Coronary artery (tissue), 2 donors: ENCODE measurements at regions not wholly inside any gene's neighbourhood (a gene's known extent, or its start where the extent isn't known, plus 50 kb on each side); places are given as distances from the start of the nearest gene placed in this dataset.
"Not testable (repeated sequence)": the region's sequence is repeated elsewhere in the genome, so short reads cannot be mapped to it uniquely, and the experiment has no call there.

ENCODE experiments used
- DNase-seq: peaks from one replicate; pipeline ENCODE4 v3.0.0-alpha.2; 2017; ENCODE audit warnings: low spot score
- H3K27ac ChIP-seq, 2 donors: fragments of 200-600 bp; sonication (generic); one replicate each; pipeline ENCODE4 v1.5.1; 2016 to 2019
- H3K4me3 ChIP-seq: fragments of 200-600 bp; sonication (generic); 2 replicates; pipeline ENCODE4 v1.5.1; 2016; ENCODE audit warnings: mild to moderate bottlenecking, moderate library complexity
- TF ChIP-seq, protein P1 (sequence below): fragments of 200-600 bp; sonication (generic); IDR thresholded peaks from one replicate; pipeline ENCODE4 v1.5.1; 2019; ENCODE audit warnings: antibody characterized with exemption

DNA sequence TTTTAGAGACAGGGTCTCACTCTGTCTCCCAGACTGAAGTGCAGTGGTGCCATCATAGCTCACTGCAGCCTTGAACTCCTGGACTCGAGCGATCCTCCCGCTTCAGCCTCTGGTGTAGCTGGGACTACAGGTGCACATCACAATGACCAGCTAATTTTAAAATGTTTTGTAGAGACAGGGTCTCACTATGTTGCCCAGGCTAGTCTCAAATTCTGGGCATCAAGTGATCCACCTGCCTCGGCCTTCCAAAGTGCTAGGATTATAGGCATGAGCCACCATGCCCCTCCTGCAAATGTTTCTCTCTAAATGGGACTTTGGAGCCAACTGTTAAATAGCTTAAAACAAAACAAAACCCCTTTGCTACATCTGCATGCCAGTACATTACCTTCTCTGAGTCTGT lies 82.2 kb upstream of the BRD7 start:
- no peak overlapping the region for H3K4me3 ChIP-seq
- TF ChIP-seq, protein P1, sequence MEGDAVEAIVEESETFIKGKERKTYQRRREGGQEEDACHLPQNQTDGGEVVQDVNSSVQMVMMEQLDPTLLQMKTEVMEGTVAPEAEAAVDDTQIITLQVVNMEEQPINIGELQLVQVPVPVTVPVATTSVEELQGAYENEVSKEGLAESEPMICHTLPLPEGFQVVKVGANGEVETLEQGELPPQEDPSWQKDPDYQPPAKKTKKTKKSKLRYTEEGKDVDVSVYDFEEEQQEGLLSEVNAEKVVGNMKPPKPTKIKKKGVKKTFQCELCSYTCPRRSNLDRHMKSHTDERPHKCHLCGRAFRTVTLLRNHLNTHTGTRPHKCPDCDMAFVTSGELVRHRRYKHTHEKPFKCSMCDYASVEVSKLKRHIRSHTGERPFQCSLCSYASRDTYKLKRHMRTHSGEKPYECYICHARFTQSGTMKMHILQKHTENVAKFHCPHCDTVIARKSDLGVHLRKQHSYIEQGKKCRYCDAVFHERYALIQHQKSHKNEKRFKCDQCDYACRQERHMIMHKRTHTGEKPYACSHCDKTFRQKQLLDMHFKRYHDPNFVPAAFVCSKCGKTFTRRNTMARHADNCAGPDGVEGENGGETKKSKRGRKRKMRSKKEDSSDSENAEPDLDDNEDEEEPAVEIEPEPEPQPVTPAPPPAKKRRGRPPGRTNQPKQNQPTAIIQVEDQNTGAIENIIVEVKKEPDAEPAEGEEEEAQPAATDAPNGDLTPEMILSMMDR: no peak
- no peak overlapping the region for H3K27ac ChIP-seq
- DNase-seq: no peak

DNA sequence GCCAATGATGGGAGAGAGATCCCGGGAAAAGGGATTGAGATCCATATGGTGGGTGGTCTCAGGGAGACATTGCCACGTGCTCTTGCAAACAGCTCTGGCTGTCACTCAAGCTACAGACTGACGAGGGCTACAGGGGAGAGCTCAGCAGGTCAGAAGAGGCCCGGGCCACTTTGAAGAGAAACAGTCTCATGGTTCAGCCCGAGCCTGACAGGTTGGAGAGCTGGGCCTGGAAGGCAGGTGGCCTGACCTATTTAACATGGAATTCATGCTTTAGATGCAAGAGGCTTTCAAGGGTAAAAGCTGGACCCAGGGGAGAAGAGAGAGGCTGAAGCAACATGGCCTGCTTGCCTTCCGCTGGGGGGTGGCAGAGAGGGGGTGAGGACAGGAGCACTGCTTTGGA lies 81.0 kb upstream of the BRD7 start:
- TF ChIP-seq, protein P1: no peak
- no peak overlapping the region for H3K27ac ChIP-seq
- no peak for DNase-seq
- H3K4me3 ChIP-seq: no peak overlapping the region

DNA sequence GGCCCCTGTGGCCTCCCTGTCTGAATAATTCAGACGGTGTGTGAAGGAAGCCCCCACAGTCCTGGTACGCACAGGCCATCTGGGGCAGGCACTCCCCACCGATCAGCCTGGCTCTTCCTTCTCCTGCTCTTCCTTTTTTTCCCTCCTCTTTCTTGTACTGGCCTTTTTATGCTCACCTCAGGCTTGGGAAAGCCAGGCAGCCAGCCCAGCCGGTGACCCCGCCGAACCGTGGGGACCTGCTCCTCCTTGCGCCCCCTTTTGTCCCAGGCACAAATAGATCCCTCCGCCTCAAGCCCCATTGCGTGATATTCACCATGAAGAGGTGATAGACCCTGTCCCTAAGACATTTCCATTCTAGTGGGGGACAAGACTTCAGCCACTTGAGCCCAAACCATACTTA lies 80.2 kb upstream of the BRD7 start:
- H3K4me3 ChIP-seq: no peak overlapping the region
- TF ChIP-seq, protein P1: no peak
- no peak overlapping the region for H3K27ac ChIP-seq
- DNase-seq: no peak

DNA sequence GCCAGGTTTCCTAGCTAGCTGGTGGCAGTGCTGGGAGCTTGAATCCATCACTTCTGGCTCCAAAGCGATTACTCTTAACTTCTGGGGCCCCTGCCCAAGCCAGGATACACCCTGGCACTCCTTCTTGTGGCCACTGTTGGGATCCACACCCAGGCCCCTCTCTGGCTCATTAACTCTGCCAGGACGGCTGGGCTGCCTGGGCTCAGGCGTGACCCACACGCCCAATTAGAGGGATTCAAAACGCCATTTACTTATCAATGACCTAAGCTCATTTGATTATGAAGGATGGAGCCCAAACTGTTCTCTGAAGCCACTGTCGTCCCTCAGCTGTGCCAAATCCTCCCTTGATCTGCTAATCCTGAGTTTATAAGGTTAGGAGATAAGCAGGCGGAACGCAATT lies 79.7 kb upstream of the BRD7 start:
- TF ChIP-seq, protein P1: no peak
- DNase-seq: no peak
- H3K27ac ChIP-seq: no peak overlapping the region

DNA sequence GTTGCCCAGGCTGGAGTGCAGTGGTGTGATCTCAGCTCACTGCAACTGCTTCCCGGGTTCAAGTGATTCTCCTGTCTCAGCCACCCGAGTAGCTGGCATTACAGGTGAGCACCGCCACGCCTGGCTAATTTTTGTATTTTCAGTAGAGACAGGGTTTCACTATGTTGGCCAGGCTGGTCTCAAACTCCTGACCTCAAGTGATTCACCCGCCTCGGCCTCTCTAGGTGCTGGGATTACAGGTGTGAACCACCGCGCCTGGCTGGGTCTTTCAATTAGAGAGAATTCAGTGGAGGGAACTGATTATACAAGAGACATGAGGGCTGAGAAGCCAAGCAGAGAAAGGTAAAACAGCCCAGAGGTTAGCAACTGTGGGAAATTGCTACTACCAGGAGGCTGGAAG lies 78.6 kb upstream of the BRD7 start:
- not testable (repeated sequence) for H3K27ac ChIP-seq, DNase-seq, H3K4me3 ChIP-seq

More for the DNA sequence above, 79.7 kb upstream of the BRD7 start:
- H3K4me3 ChIP-seq: no peak overlapping the region

DNA sequence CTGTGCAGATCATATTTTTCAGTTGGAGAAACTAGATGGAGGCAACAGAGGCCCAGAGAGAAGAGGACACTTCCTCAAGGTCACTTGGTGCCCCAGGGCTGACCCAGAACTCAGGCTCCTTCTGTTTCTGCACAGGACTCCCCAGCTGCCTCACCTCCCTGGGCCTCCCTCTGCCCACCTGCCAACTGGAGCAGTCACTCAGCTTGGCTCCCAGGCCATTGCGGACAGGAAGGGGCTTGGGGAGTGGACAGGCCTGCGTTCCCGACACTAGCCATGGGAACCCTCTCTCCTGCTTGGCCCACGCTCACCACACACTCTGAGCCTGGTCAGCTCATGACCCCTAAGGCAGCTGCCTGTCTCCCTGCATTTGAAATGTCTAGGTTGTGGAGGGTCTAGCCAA lies 78.1 kb upstream of the BRD7 start:
- no peak for DNase-seq
- Histone ChIP-seq H3K27ac (no peak overlapping the region), H3K4me3 (no peak overlapping the region)
- TF ChIP-seq, protein P1: no peak

DNA sequence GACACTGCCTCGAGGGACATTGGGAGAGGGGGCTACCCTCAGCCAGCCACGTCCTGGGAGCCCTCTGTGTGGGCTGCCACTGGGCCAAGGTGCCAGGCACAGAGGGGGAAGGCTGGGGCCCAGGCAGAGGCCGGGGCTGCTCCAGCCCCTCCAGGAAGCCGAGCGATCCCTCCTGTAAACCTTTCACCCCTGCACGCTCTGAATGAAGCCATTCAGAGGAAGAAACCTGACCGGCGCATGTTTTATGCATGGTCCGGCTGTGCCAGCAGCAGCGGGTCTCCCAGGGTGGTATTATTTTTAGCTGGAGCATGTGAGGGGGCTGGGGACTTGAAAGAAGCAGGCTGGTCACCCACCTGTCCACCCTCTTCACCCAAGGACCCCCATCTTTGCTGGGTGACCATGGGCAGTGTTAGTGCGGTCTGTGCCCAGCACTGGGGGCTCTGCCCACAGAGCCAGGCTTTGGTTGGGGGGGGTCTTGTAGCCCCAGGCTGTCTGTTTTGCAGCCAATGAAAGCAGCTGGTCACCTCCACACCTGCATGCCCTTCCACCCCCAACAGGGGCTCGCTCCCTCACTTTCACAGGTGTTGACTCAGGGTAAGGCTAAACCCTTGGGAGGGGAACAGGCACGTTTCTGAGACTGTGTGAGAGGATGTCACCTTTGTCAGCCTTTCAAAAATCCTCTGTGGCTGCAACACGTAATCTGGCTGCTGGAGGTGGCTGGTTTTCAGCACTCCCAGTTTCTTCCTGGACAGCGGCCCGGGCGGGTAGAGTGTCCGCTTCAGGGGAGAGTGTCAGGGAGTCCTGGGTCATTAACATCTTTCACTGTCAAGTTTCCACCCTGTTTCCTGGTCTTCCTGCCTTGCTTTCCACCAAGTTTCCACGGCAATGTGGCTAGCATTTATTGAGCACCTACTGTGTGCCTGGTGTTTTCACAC lies 77.1 kb upstream of the BRD7 start:
- no peak overlapping the region for H3K27ac ChIP-seq
- TF ChIP-seq, protein P1: no peak
- H3K4me3 ChIP-seq: no peak overlapping the region
- no peak for DNase-seq
